Osteoblast (primary cell): ENCODE measurements at regions not wholly inside any gene's neighbourhood (a gene's known extent, or its start where the extent isn't known, plus 50 kb on each side); places are given as distances from the start of the nearest gene placed in this dataset.

Experiments
- DNase-seq: peaks from one replicate; pipeline ENCODE4 v3.0.0; 2011; ENCODE audit warnings: low spot score, mixed read lengths; ENCODE audit not compliant: insufficient read length; ENCODE audit errors: missing footprints
- H2AFZ ChIP-seq: 2 replicates; pipeline ENCODE4 v1.6.0; 2011; ENCODE audit warnings: mild to moderate bottlenecking, low read length
- H3K27ac ChIP-seq: 2 replicates; pipeline ENCODE4 v1.5.1; 2011; ENCODE audit warnings: mild to moderate bottlenecking, low read depth, low read length, moderate library complexity
- H3K27me3 ChIP-seq: 2 replicates; pipeline ENCODE4 v1.6.0; 2012; ENCODE audit warnings: mild to moderate bottlenecking, control low read depth, inconsistent platforms, low read length, moderate library complexity; ENCODE audit not compliant: insufficient read depth
- H3K36me3 ChIP-seq: 2 replicates; pipeline ENCODE4 v1.5.1; 2011; ENCODE audit warnings: mild to moderate bottlenecking, low read length, control low read depth, moderate library complexity; ENCODE audit not compliant: insufficient read depth
- H3K4me1 ChIP-seq: 2 replicates; pipeline ENCODE4 v1.5.1; 2011; ENCODE audit warnings: mild to moderate bottlenecking, low read length, control low read depth, moderate library complexity; ENCODE audit not compliant: insufficient read depth
- H3K4me2 ChIP-seq: 2 replicates; pipeline ENCODE4 v1.6.0; 2011; ENCODE audit warnings: mild to moderate bottlenecking, low read length; ENCODE audit not compliant: insufficient read depth
- H3K4me3 ChIP-seq: fragments of 200-600 bp; sonication (generic); 3 replicates; pipeline ENCODE4 v1.5.1; 2012; ENCODE audit warnings: mild to moderate bottlenecking, low read length, inconsistent platforms; ENCODE audit not compliant: insufficient read depth
- H3K79me2 ChIP-seq: 2 replicates; pipeline ENCODE4 v1.6.0; 2012; ENCODE audit warnings: mild to moderate bottlenecking, low read length, control low read depth, inconsistent platforms; ENCODE audit not compliant: insufficient read depth
- H3K9me3 ChIP-seq: 2 replicates; pipeline ENCODE4 v1.5.1; 2011; ENCODE audit warnings: low read depth, low read length, control low read depth
- H4K20me1 ChIP-seq: 2 replicates; pipeline ENCODE4 v1.6.0; 2012; ENCODE audit warnings: mild to moderate bottlenecking, low read length, control low read depth; ENCODE audit not compliant: insufficient read depth
- CTCF ChIP-seq: IDR thresholded peaks from 2 replicates; pipeline ENCODE4 v1.5.1; 2011; ENCODE audit warnings: mild to moderate bottlenecking, low read depth, low read length, moderate library complexity; ENCODE audit errors: extremely low read depth

- Histone ChIP-seq H4K20me1 (no peaks in the 10 kb centered on the region), H3K27me3 (no peaks in the 10 kb centered on the region), H3K4me2 (no peak overlapping the region), H3K79me2 (no peaks in the 10 kb centered on the region), H3K9me3 (no peaks in the 10 kb centered on the region), H3K27ac (no peak overlapping the region), H2AFZ (no peak overlapping the region), H3K4me3 (no peak overlapping the region), H3K36me3 (no peaks in the 10 kb centered on the region), H3K4me1 (no peaks in the 10 kb centered on the region)
- TF ChIP-seq CTCF: no peak
- DNase-seq: no peak
Measured at GRCh38 chr5:117082977-117083376, 508.4 kb upstream of the SEMA6A start.

- Histone ChIP-seq H3K4me3 (no peak overlapping the region), H3K27ac (no peak overlapping the region), H2AFZ (no peak overlapping the region), H4K20me1 (no peaks in the 10 kb centered on the region), H3K9me3 (no peaks in the 10 kb centered on the region), H3K27me3 (no peaks in the 10 kb centered on the region), H3K36me3 (no peaks in the 10 kb centered on the region), H3K79me2 (no peaks in the 10 kb centered on the region), H3K4me2 (no peak overlapping the region), H3K4me1 (no peaks in the 10 kb centered on the region)
- no peak for TF ChIP-seq CTCF
- no peak for DNase-seq
Measured at GRCh38 chr5:117077142-117077541, 502.5 kb upstream of the SEMA6A start.

DNA sequence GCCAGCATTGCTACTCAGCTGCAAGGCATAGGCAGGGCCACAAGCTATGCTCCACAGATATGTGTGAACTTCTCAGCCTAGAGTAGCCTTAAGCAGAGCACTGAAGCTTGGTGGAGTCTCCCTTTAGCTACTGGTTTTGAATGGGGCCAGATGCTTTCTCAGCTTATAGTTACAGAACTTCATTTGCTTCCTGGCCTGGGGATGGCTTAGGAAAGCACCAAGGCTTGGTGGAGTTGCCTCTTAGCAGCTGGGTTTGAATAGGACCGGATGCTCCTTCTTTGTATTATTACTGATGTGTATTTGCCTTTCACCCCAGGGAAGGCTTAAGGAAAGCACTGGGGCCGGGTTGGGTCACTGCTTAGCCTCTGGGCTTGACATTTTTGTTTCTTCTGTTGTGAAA, 497.8 kb upstream of the SEMA6A start:
- H3K79me2 ChIP-seq: no peaks in the 10 kb centered on the region
- H3K4me3 ChIP-seq: no peak overlapping the region
- H3K27me3 ChIP-seq: no peaks in the 10 kb centered on the region
- TF ChIP-seq CTCF: no peak
- H3K4me1 ChIP-seq: no peaks in the 10 kb centered on the region
- no peak overlapping the region for H2AFZ ChIP-seq
- H3K27ac ChIP-seq: no peak overlapping the region
- no peak for DNase-seq
- H3K9me3 ChIP-seq: no peaks in the 10 kb centered on the region
- H3K4me2 ChIP-seq: no peak overlapping the region
- H3K36me3 ChIP-seq: no peaks in the 10 kb centered on the region
- no peaks in the 10 kb centered on the region for H4K20me1 ChIP-seq

GRCh38 chr5:117065800-117066199, 491.2 kb upstream of the SEMA6A start:
- Histone ChIP-seq H3K36me3 (no peaks in the 10 kb centered on the region), H3K27ac (no peak overlapping the region), H3K4me3 (no peak overlapping the region), H2AFZ (no peak overlapping the region), H3K9me3 (peaks cover 2% of the 10 kb centered on the region), H3K79me2 (no peaks in the 10 kb centered on the region), H3K4me2 (no peak overlapping the region), H3K27me3 (no peaks in the 10 kb centered on the region), H4K20me1 (no peaks in the 10 kb centered on the region), H3K4me1 (no peaks in the 10 kb centered on the region)
- no peak for TF ChIP-seq CTCF
- DNase-seq: no peak
